ENCODE measurements at regions not wholly inside any gene's neighbourhood (a gene's known extent, or its start where the extent isn't known, plus 50 kb on each side); places are given as distances from the start of the nearest gene placed in this dataset.

DNA sequence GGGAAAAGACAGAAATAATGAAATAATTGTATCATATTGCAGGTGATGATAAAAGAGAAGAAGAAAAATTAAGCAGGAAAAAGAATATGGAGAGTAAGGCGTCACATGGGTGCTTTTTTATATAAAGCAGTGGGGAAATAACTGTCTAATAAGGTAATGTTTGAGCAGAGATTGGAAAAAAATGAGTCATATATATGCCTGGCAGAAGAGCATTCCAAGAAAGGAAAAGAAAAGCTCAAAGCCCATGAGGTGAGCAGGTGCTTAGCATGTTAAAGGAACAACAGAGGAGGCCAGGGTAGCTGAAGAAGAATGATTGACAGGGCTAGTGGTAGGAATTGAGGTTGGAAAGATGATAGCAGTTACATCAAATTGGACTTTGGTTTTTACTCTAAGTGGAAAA is 739.5 kb downstream of the SORCS1 start:
- H3K4me3 ChIP-seq (replicated peaks; ENCODE audit: low read depth, low read length): no peak overlapping the region
- peak; percentile 51 for DNase-seq (ENCODE audit: low read depth)
- TF ChIP-seq, protein P1, sequence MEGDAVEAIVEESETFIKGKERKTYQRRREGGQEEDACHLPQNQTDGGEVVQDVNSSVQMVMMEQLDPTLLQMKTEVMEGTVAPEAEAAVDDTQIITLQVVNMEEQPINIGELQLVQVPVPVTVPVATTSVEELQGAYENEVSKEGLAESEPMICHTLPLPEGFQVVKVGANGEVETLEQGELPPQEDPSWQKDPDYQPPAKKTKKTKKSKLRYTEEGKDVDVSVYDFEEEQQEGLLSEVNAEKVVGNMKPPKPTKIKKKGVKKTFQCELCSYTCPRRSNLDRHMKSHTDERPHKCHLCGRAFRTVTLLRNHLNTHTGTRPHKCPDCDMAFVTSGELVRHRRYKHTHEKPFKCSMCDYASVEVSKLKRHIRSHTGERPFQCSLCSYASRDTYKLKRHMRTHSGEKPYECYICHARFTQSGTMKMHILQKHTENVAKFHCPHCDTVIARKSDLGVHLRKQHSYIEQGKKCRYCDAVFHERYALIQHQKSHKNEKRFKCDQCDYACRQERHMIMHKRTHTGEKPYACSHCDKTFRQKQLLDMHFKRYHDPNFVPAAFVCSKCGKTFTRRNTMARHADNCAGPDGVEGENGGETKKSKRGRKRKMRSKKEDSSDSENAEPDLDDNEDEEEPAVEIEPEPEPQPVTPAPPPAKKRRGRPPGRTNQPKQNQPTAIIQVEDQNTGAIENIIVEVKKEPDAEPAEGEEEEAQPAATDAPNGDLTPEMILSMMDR (IDR thresholded peaks at IDR 0.05; ENCODE audit: low read length, missing control alignments): no peak

DNA sequence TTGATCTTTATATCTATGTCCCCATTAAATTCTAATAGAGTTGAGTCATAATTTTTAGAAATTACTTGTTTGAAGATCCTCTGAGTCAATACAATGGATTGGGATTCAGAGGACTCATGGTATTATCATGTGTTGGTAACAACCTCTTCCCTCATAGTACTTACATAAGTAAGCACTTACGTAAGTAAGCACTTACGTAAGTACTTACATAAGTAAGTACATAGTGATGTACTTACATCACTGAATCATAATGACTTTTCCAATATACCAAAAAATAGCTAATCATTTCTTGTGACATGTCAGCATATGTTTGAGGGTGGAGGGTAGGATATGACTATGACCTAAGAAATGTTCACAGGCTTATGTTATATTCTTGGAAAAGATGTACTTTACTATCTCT is 740.5 kb downstream of the SORCS1 start:
- TF ChIP-seq, protein P1 (IDR thresholded peaks at IDR 0.05; ENCODE audit: low read length, missing control alignments): no peak
- H3K4me3 ChIP-seq (replicated peaks; ENCODE audit: low read depth, low read length): no peak overlapping the region
- DNase-seq (ENCODE audit: low read depth): peak; percentile 97

DNA sequence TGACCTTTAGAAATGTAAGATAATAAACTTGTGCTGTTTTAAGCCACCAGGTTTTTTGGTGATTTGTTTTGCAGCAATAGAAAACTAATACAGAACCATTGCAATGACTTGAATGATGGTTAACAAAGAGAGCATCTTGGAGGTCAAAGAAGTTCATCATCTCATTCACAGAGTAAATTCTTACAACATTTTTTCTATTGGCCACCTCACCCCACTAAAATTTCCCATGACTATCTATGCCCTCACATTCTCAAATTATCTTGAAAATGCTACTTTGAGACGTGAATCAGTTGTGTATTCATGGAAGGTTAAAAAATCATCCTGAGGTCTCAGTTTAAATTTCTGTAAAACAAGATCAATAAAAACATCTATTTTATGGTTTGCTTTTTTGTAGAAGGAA is 754.2 kb downstream of the SORCS1 start:
- no peak overlapping the region for H3K4me3 ChIP-seq (replicated peaks; ENCODE audit: low read depth, low read length)
- DNase-seq (ENCODE audit: low read depth): no peak
- TF ChIP-seq, protein P1 (IDR thresholded peaks at IDR 0.05; ENCODE audit: low read length, missing control alignments): no peak

DNA sequence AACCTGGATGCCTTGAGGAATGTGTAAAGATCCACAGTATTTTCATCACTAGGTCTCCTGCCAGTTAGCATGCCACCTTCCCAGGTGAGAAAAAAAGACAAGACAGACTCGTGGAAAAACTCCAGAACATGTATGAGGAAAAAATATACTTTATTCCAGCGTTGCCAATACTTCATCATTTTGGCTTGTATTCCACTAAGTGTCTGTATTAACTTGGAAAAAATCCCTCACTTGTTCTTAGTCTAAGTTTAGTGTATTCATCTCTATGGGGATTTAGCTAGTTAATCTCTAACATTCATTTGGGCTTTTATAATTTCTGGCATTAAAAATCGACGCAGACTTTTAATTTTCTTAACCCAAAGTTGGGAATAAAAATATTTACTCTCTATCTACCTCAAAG is 759.4 kb downstream of the SORCS1 start:
- TF ChIP-seq, protein P1 (IDR thresholded peaks at IDR 0.05; ENCODE audit: low read length, missing control alignments): no peak

DNA sequence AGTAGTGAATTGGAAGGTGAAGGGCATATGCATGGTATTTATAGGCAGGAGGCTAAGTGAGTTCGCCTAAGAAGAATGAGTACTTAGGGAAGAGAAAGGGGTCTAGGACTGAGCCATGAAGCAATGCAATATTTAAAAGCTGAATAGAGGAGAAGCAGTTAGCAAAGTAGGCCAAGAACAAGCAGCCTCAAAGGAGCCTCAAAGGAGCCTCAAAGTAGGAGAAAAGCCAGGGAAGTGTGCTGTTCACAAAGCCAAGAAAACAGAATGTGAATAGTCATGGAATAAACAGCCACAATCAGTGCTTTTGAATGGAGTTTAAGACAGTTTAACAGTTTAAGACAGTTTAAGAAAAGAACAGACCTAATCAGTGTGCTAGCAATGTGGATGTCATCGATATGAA is 762.0 kb downstream of the SORCS1 start:
- no peak for DNase-seq (ENCODE audit: low read depth)
- H3K4me3 ChIP-seq (replicated peaks; ENCODE audit: low read depth, low read length): no peak overlapping the region
- TF ChIP-seq, protein P1 (IDR thresholded peaks at IDR 0.05; ENCODE audit: low read length, missing control alignments): no peak

More for the DNA sequence above, 759.4 kb downstream of the SORCS1 start:
- DNase-seq (ENCODE audit: low read depth): no peak
- H3K4me3 ChIP-seq (replicated peaks; ENCODE audit: low read depth, low read length): no peak overlapping the region

DNA sequence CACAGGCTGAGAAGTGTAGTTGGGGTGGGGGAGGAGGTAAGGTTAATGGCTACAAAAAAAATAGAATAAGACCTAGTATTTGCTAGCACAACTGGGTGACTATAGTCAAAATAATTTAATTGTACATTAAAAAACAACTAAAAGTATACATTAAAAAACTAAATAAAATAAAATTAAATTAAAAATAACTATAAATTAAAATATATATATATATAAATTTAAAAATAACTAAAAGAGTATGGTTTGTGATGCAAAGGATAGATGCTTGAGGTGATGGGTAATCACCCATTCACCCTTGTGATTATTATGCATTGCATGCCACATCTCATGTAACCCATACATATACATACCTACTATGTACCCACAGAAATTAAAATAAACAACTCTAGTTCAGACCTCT is 762.5 kb downstream of the SORCS1 start:
- DNase-seq (ENCODE audit: low read depth): no peak
- H3K4me3 ChIP-seq (replicated peaks; ENCODE audit: low read depth, low read length): no peak overlapping the region
- TF ChIP-seq, protein P1 (IDR thresholded peaks at IDR 0.05; ENCODE audit: low read length, missing control alignments): no peak

DNA sequence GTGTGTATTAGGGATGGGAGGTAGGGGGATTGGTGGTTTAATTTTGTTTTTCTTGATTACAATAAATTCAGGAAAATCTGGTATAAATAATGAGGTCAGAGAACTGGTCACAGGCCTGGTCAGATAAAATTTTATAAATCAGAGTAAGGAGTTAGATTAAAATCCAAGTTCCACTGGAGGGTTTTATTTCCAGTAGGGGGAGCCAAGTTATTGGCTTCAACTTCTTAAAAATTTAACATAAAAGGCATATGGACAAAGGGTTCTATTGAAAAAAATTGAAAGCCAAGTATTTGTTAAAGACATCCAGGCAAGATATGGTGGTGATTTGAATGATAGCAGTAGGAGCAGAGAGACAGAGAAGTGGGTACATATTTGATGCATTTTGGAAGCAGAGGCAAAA is 763.3 kb downstream of the SORCS1 start:
- TF ChIP-seq, protein P1 (IDR thresholded peaks at IDR 0.05; ENCODE audit: low read length, missing control alignments): peak; percentile 59
- no peak overlapping the region for H3K4me3 ChIP-seq (replicated peaks; ENCODE audit: low read depth, low read length)
- peak; percentile 56 for DNase-seq (ENCODE audit: low read depth)
